ENCODE measurements at regions not wholly inside any gene's neighbourhood (a gene's known extent, or its start where the extent isn't known, plus 50 kb on each side); places are given as distances from the start of the nearest gene placed in this dataset.

DNA sequence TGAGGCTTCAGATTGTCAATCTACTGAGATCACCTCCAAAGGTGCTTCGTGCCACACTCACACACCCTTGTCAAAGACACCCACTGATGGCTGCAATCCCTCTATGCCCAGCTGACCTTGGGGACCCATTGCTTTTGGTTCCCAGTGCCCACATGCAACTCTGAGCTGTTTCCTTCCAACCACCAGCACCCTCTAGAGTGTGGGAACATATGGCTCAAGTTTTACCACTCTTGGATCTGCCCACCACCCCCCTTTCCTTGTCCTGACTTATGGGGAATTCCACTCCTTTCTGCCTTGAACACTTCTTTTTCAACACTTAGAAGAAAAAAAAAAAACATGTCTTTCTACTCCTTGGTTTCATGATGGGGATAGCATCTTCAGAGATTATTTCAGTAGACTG lies 360.2 kb downstream of the ENC1 start:
- WGBS (ENCODE audit: insufficient coverage), result 92% methylated on average over 1 of the region's 1 CpG
- Histone ChIP-seq H3K27ac (ENCODE audit: low read length) (no peak overlapping the region), H3K4me3 (ENCODE audit: control insufficient read depth in 1 of 2, extremely low read depth in 1 of 2, low read length in 1 of 2) (no peak overlapping the region), H3K9me3 (no peaks in the 10 kb centered on the region), H3K36me3 (ENCODE audit: control insufficient read depth in 2 of 2, extremely low read depth in 1 of 2, insufficient read depth in 1 of 2, low read length in 1 of 2) (no peaks in the 10 kb centered on the region), H3K27me3 (replicated peaks in 1 of 2; ENCODE audit: control insufficient read depth in 2 of 2, extremely low read depth in 1 of 2, insufficient read depth in 2 of 2, low read length in 1 of 2) (peaks cover 0 to 6% of the 10 kb centered on the region in 2 experiments), H3K4me1 (ENCODE audit: control insufficient read depth in 1 of 2, extremely low read depth in 1 of 2, insufficient read depth in 2 of 2, low read length in 2 of 2) (no peaks in the 10 kb centered on the region)
- Mint-ChIP-seq H3K36me3 (no peaks in the 10 kb centered on the region), H3K27me3 (peaks cover 22 to 23% of the 10 kb centered on the region in 2 donors), H3K27ac (no peak overlapping the region), H3K9me3 (no peaks in the 10 kb centered on the region), H3K4me1 (no peaks in the 10 kb centered on the region), H3K4me3 (no peak overlapping the region)
- DNase-seq, result no peak
- ChIA-PET POLR2A (no interaction called here), CTCF (no interaction called here)
- no peak for ATAC-seq (replicated peaks in 1 of 4)

DNA sequence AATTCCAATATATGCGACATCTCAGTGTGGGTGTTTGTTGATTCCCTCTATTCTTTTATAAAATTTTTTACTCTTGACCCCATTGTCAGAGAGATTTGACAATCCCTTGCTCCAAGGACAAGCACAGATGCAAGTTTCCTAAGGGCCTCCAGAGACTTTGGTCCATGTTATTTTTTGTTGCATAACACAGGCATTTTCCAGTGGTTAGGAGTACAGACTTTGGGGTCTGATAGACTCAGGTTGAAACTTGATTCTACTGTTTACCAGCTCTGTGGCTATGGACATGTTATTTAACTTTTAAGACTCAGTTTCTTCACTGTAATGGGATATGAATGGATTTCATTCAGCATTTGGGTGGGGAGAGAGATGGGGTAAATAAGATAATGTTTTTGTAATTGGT lies 361.3 kb downstream of the ENC1 start:
- Histone ChIP-seq H3K9me3 (no peaks in the 10 kb centered on the region), H3K4me1 (ENCODE audit: control insufficient read depth in 1 of 2, extremely low read depth in 1 of 2, insufficient read depth in 2 of 2, low read length in 2 of 2) (no peaks in the 10 kb centered on the region), H3K27ac (ENCODE audit: low read length) (no peak overlapping the region), H3K36me3 (ENCODE audit: control insufficient read depth in 2 of 2, extremely low read depth in 1 of 2, insufficient read depth in 1 of 2, low read length in 1 of 2) (no peaks in the 10 kb centered on the region), H3K4me3 (ENCODE audit: control insufficient read depth in 1 of 2, extremely low read depth in 1 of 2, low read length in 1 of 2) (no peak overlapping the region), H3K27me3 (replicated peaks in 1 of 2; ENCODE audit: control insufficient read depth in 2 of 2, extremely low read depth in 1 of 2, insufficient read depth in 2 of 2, low read length in 1 of 2) (peaks cover 0 to 4% of the 10 kb centered on the region in 2 experiments)
- ChIA-PET POLR2A (no interaction called here), CTCF (no interaction called here)
- Mint-ChIP-seq H3K4me3 (no peak overlapping the region), H3K36me3 (no peaks in the 10 kb centered on the region), H3K27ac (no peak overlapping the region), H3K27me3 (peaks cover 19 to 20% of the 10 kb centered on the region in 2 donors), H3K4me1 (no peaks in the 10 kb centered on the region), H3K9me3 (no peaks in the 10 kb centered on the region)
- DNase-seq, result no peak
- ATAC-seq (replicated peaks in 1 of 4), result no peak
- no CpG with 5 or more reads among the region's 1 CpG for WGBS (ENCODE audit: insufficient coverage)

DNA sequence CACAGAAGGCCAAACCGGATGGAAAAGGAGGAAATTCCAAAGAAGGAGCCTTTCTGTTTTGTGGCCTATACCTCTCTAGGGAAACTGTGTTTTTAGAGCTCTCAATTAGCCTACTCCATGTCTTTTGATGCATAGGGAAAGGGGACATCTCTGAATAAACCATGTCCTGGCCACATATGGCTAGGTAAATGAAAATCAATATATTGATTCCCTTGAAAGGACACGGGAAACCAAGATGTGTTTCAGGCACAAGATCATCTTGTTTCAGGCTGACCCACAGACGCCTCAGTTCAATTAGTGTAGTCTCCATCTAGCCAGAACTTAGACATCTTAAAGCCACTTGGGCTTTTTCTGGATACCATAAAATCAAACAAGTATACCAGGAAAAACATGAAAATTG lies 363.1 kb downstream of the ENC1 start:
- H3K36me3 ChIP-seq (ENCODE audit: control insufficient read depth in 2 of 2, extremely low read depth in 1 of 2, insufficient read depth in 1 of 2, low read length in 1 of 2), result no peaks in the 10 kb centered on the region
- peaks cover 0 to 3% of the 10 kb centered on the region in 2 experiments for H3K27me3 ChIP-seq (replicated peaks in 1 of 2; ENCODE audit: control insufficient read depth in 2 of 2, extremely low read depth in 1 of 2, insufficient read depth in 2 of 2, low read length in 1 of 2)
- Mint-ChIP-seq H3K27ac (no peak overlapping the region), H3K9me3 (no peaks in the 10 kb centered on the region), H3K27me3 (peaks cover 15 to 17% of the 10 kb centered on the region in 2 donors), H3K4me3 (no peak overlapping the region), H3K4me1 (no peaks in the 10 kb centered on the region), H3K36me3 (no peaks in the 10 kb centered on the region)
- ATAC-seq (replicated peaks in 1 of 4), result no peak
- no peak overlapping the region for H3K4me3 ChIP-seq (ENCODE audit: control insufficient read depth in 1 of 2, extremely low read depth in 1 of 2, low read length in 1 of 2)
- H3K27ac ChIP-seq (ENCODE audit: low read length), result no peak overlapping the region
- no peaks in the 10 kb centered on the region for H3K4me1 ChIP-seq (ENCODE audit: control insufficient read depth in 1 of 2, extremely low read depth in 1 of 2, insufficient read depth in 2 of 2, low read length in 2 of 2)
- CTCF ChIA-PET, result no interaction called here
- H3K9me3 ChIP-seq, result no peaks in the 10 kb centered on the region
- no peak for DNase-seq
- POLR2A ChIA-PET, result no interaction called here
- WGBS (ENCODE audit: insufficient coverage), result no CpG with 5 or more reads among the region's 3 CpGs

DNA sequence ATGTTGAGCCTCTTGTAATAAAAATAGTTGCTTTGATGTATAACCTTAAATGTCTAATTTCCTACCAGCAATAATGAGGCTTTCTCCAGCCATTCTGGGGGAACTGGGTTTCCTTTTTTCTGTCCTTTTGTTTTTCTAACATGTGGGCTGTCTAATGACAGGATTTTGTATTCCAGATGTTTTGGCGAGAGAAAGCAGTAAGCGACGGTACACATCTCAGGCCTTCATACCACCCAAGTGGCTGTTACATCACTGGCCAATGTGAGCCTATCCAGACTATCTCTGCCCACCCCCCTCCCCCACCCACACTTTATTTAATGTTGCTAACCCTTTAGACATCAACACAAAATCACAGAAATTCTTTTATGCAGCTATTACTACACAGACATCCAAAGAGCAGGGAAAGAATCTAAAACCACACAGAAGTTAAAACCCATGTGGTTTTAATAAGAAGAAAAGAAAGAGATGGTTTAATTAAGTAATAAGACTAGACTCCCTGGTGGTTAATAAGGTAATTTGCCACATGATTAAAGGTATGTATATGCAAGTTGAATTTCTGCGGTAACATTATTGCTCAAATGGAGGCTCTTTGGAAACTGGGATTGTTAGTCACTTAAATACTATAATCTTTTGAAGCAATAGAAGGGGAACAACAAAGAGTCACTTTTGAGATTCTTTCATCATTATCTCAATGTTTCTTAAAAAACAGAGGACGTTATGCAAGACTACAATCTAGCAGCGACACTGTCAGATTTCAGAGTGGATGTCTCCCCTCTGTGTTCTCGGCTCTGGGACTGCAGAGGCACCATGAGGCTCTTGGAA lies 365.1 kb downstream of the ENC1 start:
- ChIA-PET CTCF (no interaction called here), POLR2A (no interaction called here)
- no peak overlapping the region for H3K27ac ChIP-seq (ENCODE audit: low read length)
- no peaks in the 10 kb centered on the region for H3K36me3 ChIP-seq (ENCODE audit: control insufficient read depth in 2 of 2, extremely low read depth in 1 of 2, insufficient read depth in 1 of 2, low read length in 1 of 2)
- no peaks in the 10 kb centered on the region for H3K4me1 ChIP-seq (ENCODE audit: control insufficient read depth in 1 of 2, extremely low read depth in 1 of 2, insufficient read depth in 2 of 2, low read length in 2 of 2)
- no peaks in the 10 kb centered on the region for H3K36me3 Mint-ChIP-seq
- H3K4me3 ChIP-seq (ENCODE audit: control insufficient read depth in 1 of 2, extremely low read depth in 1 of 2, low read length in 1 of 2), result no peak overlapping the region
- peaks cover 0 to 3% of the 10 kb centered on the region in 2 experiments for H3K27me3 ChIP-seq (replicated peaks in 1 of 2; ENCODE audit: control insufficient read depth in 2 of 2, extremely low read depth in 1 of 2, insufficient read depth in 2 of 2, low read length in 1 of 2)
- peaks cover 13 to 17% of the 10 kb centered on the region in 2 donors for H3K27me3 Mint-ChIP-seq
- H3K9me3 ChIP-seq, result no peaks in the 10 kb centered on the region
- DNase-seq (no peak), ATAC-seq (replicated peaks in 1 of 4) (no peak)
- H3K4me1 Mint-ChIP-seq, result no peaks in the 10 kb centered on the region
- no peak overlapping the region for H3K4me3 Mint-ChIP-seq
- WGBS (ENCODE audit: insufficient coverage), result 70% methylated on average over 5 of the region's 7 CpGs
- no peak overlapping the region for H3K27ac Mint-ChIP-seq
- no peaks in the 10 kb centered on the region for H3K9me3 Mint-ChIP-seq

DNA sequence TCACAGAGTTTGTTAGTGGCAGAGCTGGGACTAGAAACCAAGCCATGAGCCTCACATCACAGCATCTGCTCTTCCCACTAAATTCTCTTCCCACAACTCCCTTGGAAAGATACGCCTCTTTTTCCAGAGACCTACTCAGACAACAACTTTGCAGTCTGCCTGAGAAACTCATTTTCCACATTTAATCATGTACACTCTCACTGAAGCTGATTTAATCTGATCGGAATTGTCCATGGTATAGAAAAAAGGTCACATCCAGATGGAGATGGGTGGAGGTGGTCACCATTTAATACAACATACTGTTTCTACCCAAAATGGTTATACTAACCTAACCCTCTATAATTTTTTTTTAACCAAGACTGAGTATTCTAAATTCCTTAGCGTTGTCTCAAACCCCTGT lies 366.2 kb downstream of the ENC1 start:
- no CpG with 5 or more reads among the region's 3 CpGs for WGBS (ENCODE audit: insufficient coverage)
- H3K4me3 ChIP-seq (ENCODE audit: control insufficient read depth in 1 of 2, extremely low read depth in 1 of 2, low read length in 1 of 2), result no peak overlapping the region
- no peaks in the 10 kb centered on the region for H3K4me1 ChIP-seq (ENCODE audit: control insufficient read depth in 1 of 2, extremely low read depth in 1 of 2, insufficient read depth in 2 of 2, low read length in 2 of 2)
- peaks cover 0 to 3% of the 10 kb centered on the region in 2 experiments for H3K27me3 ChIP-seq (replicated peaks in 1 of 2; ENCODE audit: control insufficient read depth in 2 of 2, extremely low read depth in 1 of 2, insufficient read depth in 2 of 2, low read length in 1 of 2)
- peaks cover 11 to 22% of the 10 kb centered on the region in 2 donors for H3K27me3 Mint-ChIP-seq
- ATAC-seq (replicated peaks in 1 of 4), result no peak
- no peak for DNase-seq
- H3K9me3 Mint-ChIP-seq, result no peaks in the 10 kb centered on the region
- no peak overlapping the region for H3K4me3 Mint-ChIP-seq
- H3K27ac Mint-ChIP-seq, result no peak overlapping the region
- no peaks in the 10 kb centered on the region for H3K36me3 Mint-ChIP-seq
- H3K27ac ChIP-seq (ENCODE audit: low read length), result no peak overlapping the region
- H3K4me1 Mint-ChIP-seq, result no peaks in the 10 kb centered on the region
- H3K9me3 ChIP-seq, result no peaks in the 10 kb centered on the region
- ChIA-PET POLR2A (no interaction called here), CTCF (no interaction called here)
- no peaks in the 10 kb centered on the region for H3K36me3 ChIP-seq (ENCODE audit: control insufficient read depth in 2 of 2, extremely low read depth in 1 of 2, insufficient read depth in 1 of 2, low read length in 1 of 2)

DNA sequence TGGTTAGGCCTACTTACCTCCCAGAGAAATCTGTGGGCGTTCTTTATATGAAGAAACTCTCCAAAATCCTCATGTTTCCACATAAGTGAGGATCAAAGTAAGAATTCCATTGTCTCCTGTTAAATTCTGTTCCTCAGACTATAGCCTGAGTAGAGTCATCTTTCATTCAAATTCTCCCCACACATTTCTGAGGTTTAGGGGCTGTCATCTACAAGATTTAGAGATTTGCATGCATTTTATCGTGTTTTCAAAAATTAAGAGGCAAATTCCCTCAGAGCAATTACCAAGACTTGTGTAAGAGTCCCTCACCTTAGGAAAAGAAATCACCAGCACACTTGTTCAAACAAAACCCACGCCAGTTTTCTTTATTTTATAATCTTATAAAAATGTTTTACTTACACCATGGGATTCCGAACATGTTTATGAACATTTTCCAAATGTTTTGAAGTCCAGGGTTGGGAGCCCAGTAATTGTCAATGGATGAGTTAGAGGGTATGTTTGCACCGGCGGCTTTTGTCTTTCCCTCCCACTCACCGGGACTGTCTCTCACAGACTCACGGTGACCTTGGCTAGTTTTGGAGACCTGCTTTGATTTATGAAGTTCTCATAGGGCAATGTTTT lies 367.6 kb downstream of the ENC1 start:
- no peaks in the 10 kb centered on the region for H3K36me3 Mint-ChIP-seq
- H3K27ac ChIP-seq (ENCODE audit: low read length), result no peak overlapping the region
- ATAC-seq (replicated peaks in 1 of 4) (no peak), DNase-seq (no peak)
- peaks cover 11 to 25% of the 10 kb centered on the region in 2 donors for H3K27me3 Mint-ChIP-seq
- POLR2A ChIA-PET, result no interaction called here
- H3K9me3 ChIP-seq, result no peaks in the 10 kb centered on the region
- H3K4me3 Mint-ChIP-seq, result no peak overlapping the region
- H3K36me3 ChIP-seq (ENCODE audit: control insufficient read depth in 2 of 2, extremely low read depth in 1 of 2, insufficient read depth in 1 of 2, low read length in 1 of 2), result no peaks in the 10 kb centered on the region
- no peaks in the 10 kb centered on the region for H3K4me1 ChIP-seq (ENCODE audit: control insufficient read depth in 1 of 2, extremely low read depth in 1 of 2, insufficient read depth in 2 of 2, low read length in 2 of 2)
- CTCF ChIA-PET, result no interaction called here
- H3K27me3 ChIP-seq (replicated peaks in 1 of 2; ENCODE audit: control insufficient read depth in 2 of 2, extremely low read depth in 1 of 2, insufficient read depth in 2 of 2, low read length in 1 of 2), result peaks cover 0 to 3% of the 10 kb centered on the region in 2 experiments
- no peak overlapping the region for H3K27ac Mint-ChIP-seq
- no peak overlapping the region for H3K4me3 ChIP-seq (ENCODE audit: control insufficient read depth in 1 of 2, extremely low read depth in 1 of 2, low read length in 1 of 2)
- no peaks in the 10 kb centered on the region for H3K4me1 Mint-ChIP-seq
- H3K9me3 Mint-ChIP-seq, result no peaks in the 10 kb centered on the region
- 80% methylated on average over 1 of the region's 8 CpGs for WGBS (ENCODE audit: insufficient coverage)

All from T-cell (primary cell).